ENCODE measurements at regions not wholly inside any gene's neighbourhood (a gene's known extent, or its start where the extent isn't known, plus 50 kb on each side); places are given as distances from the start of the nearest gene placed in this dataset.

DNA sequence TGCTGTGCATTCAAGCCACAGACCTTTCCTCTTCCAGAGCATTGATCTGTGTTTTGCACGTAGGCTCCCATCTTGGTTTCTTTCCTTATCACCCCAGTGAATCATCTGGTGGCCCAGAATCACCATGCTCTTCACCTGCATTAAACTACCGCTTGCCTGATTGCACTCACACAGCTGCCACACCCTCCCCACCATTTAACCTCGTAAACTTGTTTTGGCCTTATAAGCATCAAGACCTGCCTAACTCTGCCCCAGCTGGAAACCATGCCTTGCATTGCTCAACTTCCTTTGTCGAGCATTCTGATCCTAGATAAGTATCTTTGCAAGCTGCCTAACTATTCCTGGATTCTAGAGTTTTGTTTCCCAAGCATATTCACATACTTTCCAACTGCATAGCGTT lies 369.6 kb upstream of the SEMA6A start:
- in situ Hi-C loops (cut with MboI; ENCODE audit: low sequenced_read_pairs, unreplicated experiment): loop anchor here (10.0 to 25.0 kb wide), 2 partner anchors 369 to 807 kb away; partner anchors contain the start of gene SEMA6A
- TF ChIP-seq CTCF (IDR thresholded peaks at IDR 0.05; ENCODE audit: borderline replicate concordance, control extremely low read depth, extremely low read depth, insufficient read depth, missing control alignments): no peak
- no peak for DNase-seq (ENCODE audit: low spot score)

DNA sequence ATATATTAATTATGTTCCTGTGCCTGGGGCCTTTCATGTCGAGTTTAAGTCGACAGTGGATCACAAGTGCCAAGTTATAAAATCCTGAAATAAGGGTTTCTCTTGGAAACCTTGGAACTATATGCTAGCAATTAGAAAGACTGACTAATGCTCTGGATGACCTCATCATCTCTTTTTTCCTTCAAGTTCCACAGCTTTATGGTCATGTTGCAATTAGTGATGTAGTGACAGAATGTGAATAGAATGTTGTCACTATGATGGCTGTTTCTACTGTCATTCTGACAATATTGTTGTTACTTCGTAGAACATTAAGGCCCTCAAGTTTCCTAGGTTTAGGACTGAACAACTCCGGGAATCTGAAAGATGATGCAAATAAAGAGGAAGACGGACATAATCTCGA lies 368.0 kb upstream of the SEMA6A start:
- TF ChIP-seq CTCF (IDR thresholded peaks at IDR 0.05; ENCODE audit: borderline replicate concordance, control extremely low read depth, extremely low read depth, insufficient read depth, missing control alignments): no peak
- no peak for DNase-seq (ENCODE audit: low spot score)
- in situ Hi-C loops (cut with MboI; ENCODE audit: low sequenced_read_pairs, unreplicated experiment): loop anchor here (10.0 to 25.0 kb wide), 2 partner anchors 368 to 805 kb away; partner anchors contain the start of gene SEMA6A

GRCh38 chr5:116939641-116940040 lies 365.0 kb upstream of the SEMA6A start:
- no peak for DNase-seq (ENCODE audit: low spot score)
- in situ Hi-C loops (cut with MboI; ENCODE audit: low sequenced_read_pairs, unreplicated experiment): loop anchor here (10.0 to 25.0 kb wide), 3 partner anchors 365 to 802 kb away; partner anchors contain the start of gene SEMA6A
- no peak for TF ChIP-seq CTCF (IDR thresholded peaks at IDR 0.05; ENCODE audit: borderline replicate concordance, control extremely low read depth, extremely low read depth, insufficient read depth, missing control alignments)

DNA sequence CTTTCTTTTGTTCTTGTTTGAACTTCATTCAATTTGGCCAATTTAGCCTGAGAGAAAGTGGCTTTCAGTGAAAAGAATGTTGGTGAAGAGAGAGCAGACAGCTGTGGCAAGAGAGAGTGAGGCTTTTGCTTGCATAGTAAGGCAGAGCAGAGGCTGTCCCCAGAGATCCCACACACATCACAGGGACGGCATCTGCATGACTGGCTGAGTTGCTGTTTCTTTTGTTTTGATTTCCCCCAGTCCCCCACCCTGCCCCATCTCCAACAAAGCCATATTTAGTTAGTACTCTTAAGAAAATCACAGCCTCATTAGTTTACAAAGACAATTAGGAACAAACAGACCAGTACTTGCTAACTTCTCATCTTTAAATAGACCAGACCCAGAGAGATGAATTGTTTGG lies 363.9 kb upstream of the SEMA6A start:
- no peak for TF ChIP-seq CTCF (IDR thresholded peaks at IDR 0.05; ENCODE audit: borderline replicate concordance, control extremely low read depth, extremely low read depth, insufficient read depth, missing control alignments)
- DNase-seq (ENCODE audit: low spot score): no peak
- in situ Hi-C loops (cut with MboI; ENCODE audit: low sequenced_read_pairs, unreplicated experiment): loop anchor here (10.0 to 25.0 kb wide), 2 partner anchors 574 to 801 kb away; no protein-coding TSS in a partner anchor

DNA sequence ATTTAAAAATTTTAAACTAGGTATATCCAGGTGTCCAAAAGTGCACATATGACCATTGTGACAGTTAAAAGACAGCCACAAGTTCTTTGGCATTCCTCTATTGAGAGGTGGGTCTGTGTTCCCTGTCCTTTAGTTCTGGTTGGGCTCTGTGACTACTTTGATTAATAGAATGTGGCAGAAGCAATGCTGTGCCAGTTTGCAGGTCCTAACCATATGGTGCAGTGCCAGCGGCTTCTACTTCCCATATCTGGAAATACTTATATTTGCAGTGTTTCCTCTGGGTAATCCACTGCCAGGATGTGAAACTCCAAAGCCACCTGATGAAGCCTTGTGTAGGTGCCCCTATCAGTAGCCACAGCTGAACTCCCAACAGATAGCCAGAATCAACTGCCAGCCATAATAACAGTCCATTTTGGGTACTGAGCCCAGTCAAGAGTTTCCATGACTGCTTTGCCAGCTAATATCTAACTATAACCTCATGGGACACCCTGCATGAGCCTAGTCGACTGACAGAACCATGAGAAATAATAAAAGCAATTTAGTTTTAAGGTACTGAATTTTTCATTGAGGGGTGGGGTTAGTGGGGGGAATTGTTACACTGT lies 361.0 kb upstream of the SEMA6A start:
- in situ Hi-C loops (cut with MboI; ENCODE audit: low sequenced_read_pairs, unreplicated experiment): loop anchor here (10.0 to 25.0 kb wide), 2 partner anchors 571 to 798 kb away; no protein-coding TSS in a partner anchor
- no peak for TF ChIP-seq CTCF (IDR thresholded peaks at IDR 0.05; ENCODE audit: borderline replicate concordance, control extremely low read depth, extremely low read depth, insufficient read depth, missing control alignments)
- DNase-seq (ENCODE audit: low spot score): no peak

GRCh38 chr5:116930616-116931015 lies 356.0 kb upstream of the SEMA6A start:
- no peak for TF ChIP-seq CTCF (IDR thresholded peaks at IDR 0.05; ENCODE audit: borderline replicate concordance, control extremely low read depth, extremely low read depth, insufficient read depth, missing control alignments)
- no peak for DNase-seq (ENCODE audit: low spot score)

More at GRCh38 chr5:116930616-116931015, 356.0 kb upstream of the SEMA6A start:
- in situ Hi-C loops (cut with MboI; ENCODE audit: low sequenced_read_pairs, unreplicated experiment): loop anchor here (10.0 to 25.0 kb wide), 2 partner anchors 566 to 793 kb away; no protein-coding TSS in a partner anchor
